ENCODE measurements at regions not wholly inside any gene's neighbourhood (a gene's known extent, or its start where the extent isn't known, plus 50 kb on each side); places are given as distances from the start of the nearest gene placed in this dataset.

DNA sequence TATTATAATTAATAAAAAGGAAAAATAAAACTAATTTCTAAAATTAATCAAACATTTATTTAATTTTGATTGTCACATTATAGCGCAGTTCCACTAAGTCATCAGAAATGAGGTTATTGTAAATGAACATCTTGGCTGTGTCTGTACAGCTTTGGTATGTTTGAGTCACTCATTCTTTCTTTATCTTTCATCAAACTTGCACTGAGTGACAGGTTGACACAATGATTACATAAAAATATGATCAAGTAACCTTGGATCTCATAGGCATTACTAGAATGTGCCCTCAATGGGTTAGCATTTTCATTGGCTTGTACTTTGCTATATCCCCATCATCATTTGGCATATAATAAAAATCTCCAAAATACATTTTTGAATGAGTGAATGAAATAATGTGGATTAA lies 1353.2 kb upstream of the ADGRL2 start:
- WGBS, result 99% methylated on average over 1 of the region's 1 CpG
- no peaks in the 10 kb centered on the region for H3K27me3 ChIP-seq (ENCODE audit: control insufficient read depth in 4 of 4, insufficient read depth in 4 of 4, low read length in 3 of 4)
- H3K36me3 ChIP-seq (ENCODE audit: control insufficient read depth in 4 of 4, insufficient read depth in 3 of 4, low read depth in 1 of 4, low read length in 3 of 4), result no peaks in the 10 kb centered on the region
- no peak overlapping the region for H3K9ac ChIP-seq (ENCODE audit: low read depth in 1 of 2, low read length in 2 of 2)
- H3K27ac ChIP-seq (ENCODE audit: low read depth in 1 of 2, low read length in 2 of 2), result no peak overlapping the region
- DNase-seq (ENCODE audit: low spot score), result no peak
- H3K9me3 ChIP-seq (ENCODE audit: control insufficient read depth in 4 of 4, low read length in 3 of 4), result no peaks in the 10 kb centered on the region
- TF ChIP-seq, protein P1, sequence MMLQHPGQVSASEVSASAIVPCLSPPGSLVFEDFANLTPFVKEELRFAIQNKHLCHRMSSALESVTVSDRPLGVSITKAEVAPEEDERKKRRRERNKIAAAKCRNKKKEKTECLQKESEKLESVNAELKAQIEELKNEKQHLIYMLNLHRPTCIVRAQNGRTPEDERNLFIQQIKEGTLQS (IDR thresholded peaks at IDR 0.05), result no peak
- TF ChIP-seq FOXA1 (IDR thresholded peaks at IDR 0.05) (no peak), GABPA (IDR thresholded peaks at IDR 0.05 in 1 of 2, conservative IDR thresholded peaks at IDR 0.05 in 1 of 2) (no peak), NR2F2 (IDR thresholded peaks at IDR 0.05) (no peak), HNF4A (conservative IDR thresholded peaks at IDR 0.05) (no peak), FOXA2 (IDR thresholded peaks at IDR 0.05) (no peak), HNF4G (IDR thresholded peaks at IDR 0.05) (no peak), RXRA (IDR thresholded peaks at IDR 0.05) (no peak), TAF1 (conservative IDR thresholded peaks at IDR 0.05) (no peak)
- TF ChIP-seq, protein P2, sequence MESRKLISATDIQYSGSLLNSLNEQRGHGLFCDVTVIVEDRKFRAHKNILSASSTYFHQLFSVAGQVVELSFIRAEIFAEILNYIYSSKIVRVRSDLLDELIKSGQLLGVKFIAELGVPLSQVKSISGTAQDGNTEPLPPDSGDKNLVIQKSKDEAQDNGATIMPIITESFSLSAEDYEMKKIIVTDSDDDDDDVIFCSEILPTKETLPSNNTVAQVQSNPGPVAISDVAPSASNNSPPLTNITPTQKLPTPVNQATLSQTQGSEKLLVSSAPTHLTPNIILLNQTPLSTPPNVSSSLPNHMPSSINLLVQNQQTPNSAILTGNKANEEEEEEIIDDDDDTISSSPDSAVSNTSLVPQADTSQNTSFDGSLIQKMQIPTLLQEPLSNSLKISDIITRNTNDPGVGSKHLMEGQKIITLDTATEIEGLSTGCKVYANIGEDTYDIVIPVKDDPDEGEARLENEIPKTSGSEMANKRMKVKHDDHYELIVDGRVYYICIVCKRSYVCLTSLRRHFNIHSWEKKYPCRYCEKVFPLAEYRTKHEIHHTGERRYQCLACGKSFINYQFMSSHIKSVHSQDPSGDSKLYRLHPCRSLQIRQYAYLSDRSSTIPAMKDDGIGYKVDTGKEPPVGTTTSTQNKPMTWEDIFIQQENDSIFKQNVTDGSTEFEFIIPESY (IDR thresholded peaks at IDR 0.05), result no peak
- H3K4me1 ChIP-seq (ENCODE audit: control insufficient read depth in 4 of 4, insufficient read depth in 4 of 4, low read length in 3 of 4), result no peaks in the 10 kb centered on the region
- H3K4me3 ChIP-seq (ENCODE audit: low read depth in 1 of 3, low read length in 3 of 3), result no peak overlapping the region

DNA sequence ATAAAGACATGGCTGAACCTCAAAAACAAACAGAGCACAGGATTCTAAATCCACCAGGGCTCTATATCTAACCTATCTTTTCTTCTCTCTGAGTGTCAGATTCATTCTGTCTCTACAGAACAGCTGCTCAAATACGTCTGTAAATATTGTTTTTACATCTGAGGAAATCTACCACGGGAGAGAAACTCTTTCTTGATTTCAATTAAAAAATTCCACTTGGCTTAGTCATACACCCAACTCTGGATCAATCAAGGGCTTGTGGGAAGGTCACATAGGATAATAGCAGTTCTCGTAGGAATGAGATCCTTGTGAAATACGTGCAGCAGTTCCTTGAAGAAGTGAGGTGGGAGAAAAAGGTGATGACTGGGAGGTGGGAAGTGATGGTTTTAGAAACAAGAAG lies 1355.7 kb upstream of the ADGRL2 start:
- TF ChIP-seq, protein P2 (IDR thresholded peaks at IDR 0.05), result no peak
- TF ChIP-seq HNF4G (IDR thresholded peaks at IDR 0.05), result no peak
- no peaks in the 10 kb centered on the region for H3K9me3 ChIP-seq (ENCODE audit: control insufficient read depth in 4 of 4, low read length in 3 of 4)
- 79% methylated on average over 4 of the region's 4 CpGs for WGBS

DNA sequence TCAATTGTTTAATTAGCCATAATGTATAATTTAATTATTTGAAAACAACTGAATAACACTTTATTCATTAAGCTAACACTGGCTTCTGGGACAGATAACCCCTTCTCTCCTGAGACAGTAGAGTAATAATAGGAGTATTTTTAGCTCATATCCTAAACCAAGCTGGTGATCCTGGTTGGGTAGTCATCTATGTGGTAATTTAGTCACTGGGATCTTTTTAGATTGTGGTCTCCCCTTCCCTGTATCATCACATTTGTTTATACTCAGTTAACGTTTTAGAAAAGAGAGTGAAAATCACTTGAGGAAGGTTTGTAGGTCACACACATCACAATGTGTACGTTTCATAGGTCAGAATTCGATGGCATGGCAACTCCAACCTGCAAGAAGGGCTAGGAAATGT lies 1356.6 kb upstream of the ADGRL2 start:
- Histone ChIP-seq H3K27ac (ENCODE audit: low read depth in 1 of 2, low read length in 2 of 2) (no peak overlapping the region), H3K9me3 (ENCODE audit: control insufficient read depth in 4 of 4, low read length in 3 of 4) (no peaks in the 10 kb centered on the region), H3K9ac (ENCODE audit: low read depth in 1 of 2, low read length in 2 of 2) (no peak overlapping the region), H3K4me3 (ENCODE audit: low read depth in 1 of 3, low read length in 3 of 3) (no peak overlapping the region), H3K36me3 (ENCODE audit: control insufficient read depth in 4 of 4, insufficient read depth in 3 of 4, low read depth in 1 of 4, low read length in 3 of 4) (no peaks in the 10 kb centered on the region), H3K27me3 (ENCODE audit: control insufficient read depth in 4 of 4, insufficient read depth in 4 of 4, low read length in 3 of 4) (no peaks in the 10 kb centered on the region), H3K4me1 (ENCODE audit: control insufficient read depth in 4 of 4, insufficient read depth in 4 of 4, low read length in 3 of 4) (no peaks in the 10 kb centered on the region)
- DNase-seq (ENCODE audit: low spot score), result no peak
- WGBS, result 48% methylated on average over 3 of the region's 3 CpGs
- TF ChIP-seq, protein P1 (IDR thresholded peaks at IDR 0.05), result no peak
- TF ChIP-seq, protein P3, sequence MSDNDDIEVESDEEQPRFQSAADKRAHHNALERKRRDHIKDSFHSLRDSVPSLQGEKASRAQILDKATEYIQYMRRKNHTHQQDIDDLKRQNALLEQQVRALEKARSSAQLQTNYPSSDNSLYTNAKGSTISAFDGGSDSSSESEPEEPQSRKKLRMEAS (IDR thresholded peaks at IDR 0.05), result no peak
- TF ChIP-seq TAF1 (conservative IDR thresholded peaks at IDR 0.05) (no peak), NR2F2 (IDR thresholded peaks at IDR 0.05) (no peak), GABPA (IDR thresholded peaks at IDR 0.05 in 1 of 2, conservative IDR thresholded peaks at IDR 0.05 in 1 of 2) (no peak), EGR1 (IDR thresholded peaks at IDR 0.05; ENCODE audit: low read depth in 2 of 2) (no peak), FOXA2 (IDR thresholded peaks at IDR 0.05) (no peak), FOXA1 (IDR thresholded peaks at IDR 0.05) (no peak), RAD21 (IDR thresholded peaks at IDR 0.05) (no peak), SP1 (IDR thresholded peaks at IDR 0.05) (no peak)
- TF ChIP-seq, protein P2 (IDR thresholded peaks at IDR 0.05), result no peak
- TF ChIP-seq, protein P4, sequence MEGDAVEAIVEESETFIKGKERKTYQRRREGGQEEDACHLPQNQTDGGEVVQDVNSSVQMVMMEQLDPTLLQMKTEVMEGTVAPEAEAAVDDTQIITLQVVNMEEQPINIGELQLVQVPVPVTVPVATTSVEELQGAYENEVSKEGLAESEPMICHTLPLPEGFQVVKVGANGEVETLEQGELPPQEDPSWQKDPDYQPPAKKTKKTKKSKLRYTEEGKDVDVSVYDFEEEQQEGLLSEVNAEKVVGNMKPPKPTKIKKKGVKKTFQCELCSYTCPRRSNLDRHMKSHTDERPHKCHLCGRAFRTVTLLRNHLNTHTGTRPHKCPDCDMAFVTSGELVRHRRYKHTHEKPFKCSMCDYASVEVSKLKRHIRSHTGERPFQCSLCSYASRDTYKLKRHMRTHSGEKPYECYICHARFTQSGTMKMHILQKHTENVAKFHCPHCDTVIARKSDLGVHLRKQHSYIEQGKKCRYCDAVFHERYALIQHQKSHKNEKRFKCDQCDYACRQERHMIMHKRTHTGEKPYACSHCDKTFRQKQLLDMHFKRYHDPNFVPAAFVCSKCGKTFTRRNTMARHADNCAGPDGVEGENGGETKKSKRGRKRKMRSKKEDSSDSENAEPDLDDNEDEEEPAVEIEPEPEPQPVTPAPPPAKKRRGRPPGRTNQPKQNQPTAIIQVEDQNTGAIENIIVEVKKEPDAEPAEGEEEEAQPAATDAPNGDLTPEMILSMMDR (IDR thresholded peaks at IDR 0.05; ENCODE audit: low read depth, low read length, missing input control), result no peak

More for the DNA sequence above, 1355.7 kb upstream of the ADGRL2 start:
- DNase-seq (ENCODE audit: low spot score), result no peak
- Histone ChIP-seq H3K27me3 (ENCODE audit: control insufficient read depth in 4 of 4, insufficient read depth in 4 of 4, low read length in 3 of 4) (no peaks in the 10 kb centered on the region), H3K4me3 (ENCODE audit: low read depth in 1 of 3, low read length in 3 of 3) (no peak overlapping the region), H3K36me3 (ENCODE audit: control insufficient read depth in 4 of 4, insufficient read depth in 3 of 4, low read depth in 1 of 4, low read length in 3 of 4) (no peaks in the 10 kb centered on the region), H3K9ac (ENCODE audit: low read depth in 1 of 2, low read length in 2 of 2) (no peak overlapping the region), H3K27ac (ENCODE audit: low read depth in 1 of 2, low read length in 2 of 2) (no peak overlapping the region), H3K4me1 (ENCODE audit: control insufficient read depth in 4 of 4, insufficient read depth in 4 of 4, low read length in 3 of 4) (no peaks in the 10 kb centered on the region)

All from liver (tissue), 8 donors.